Mammary epithelial cell (primary cell): ENCODE measurements at regions not wholly inside any gene's neighbourhood (a gene's known extent, or its start where the extent isn't known, plus 50 kb on each side); places are given as distances from the start of the nearest gene placed in this dataset.

ENCODE experiments used
- CTCF ChIP-seq, 2 donors: IDR thresholded peaks in 1 of 2; conservative IDR thresholded peaks in 1 of 2; 2 replicates each; pipeline ENCODE4 v1.5.1; 2011 to 2012; ENCODE audit warnings: inconsistent platforms in 2 of 2, low read length in 2 of 2, mild to moderate bottlenecking in 2 of 2, control low read depth in 1 of 2, low read depth in 1 of 2; ENCODE audit not compliant: insufficient read depth in 1 of 2; ENCODE audit errors: extremely low read depth in 1 of 2
- EZH2 ChIP-seq: IDR thresholded peaks from 2 replicates; pipeline ENCODE4 v1.6.1; 2012; ENCODE audit warnings: low read length, inconsistent platforms, borderline replicate concordance

GRCh38 chr13:26980099-26981031, 191.2 kb downstream of the USP12 start:
- TF ChIP-seq CTCF (conservative IDR thresholded peaks at IDR 0.05 in 1 of 2, IDR thresholded peaks at IDR 0.05 in 1 of 2; ENCODE audit: extremely low read depth in 1 of 2, insufficient read depth in 1 of 2, low read depth in 1 of 2, low read length in 2 of 2) (no peak), EZH2 (no peak)
